T-helper 22 cell (primary cell): ENCODE measurements at regions not wholly inside any gene's neighbourhood (a gene's known extent, or its start where the extent isn't known, plus 50 kb on each side); places are given as distances from the start of the nearest gene placed in this dataset.

Source experiments
- DNase-seq: peaks from one replicate; pipeline ENCODE4 v3.0.0-alpha.2; 2020; ENCODE audit warnings: low read depth

DNA sequence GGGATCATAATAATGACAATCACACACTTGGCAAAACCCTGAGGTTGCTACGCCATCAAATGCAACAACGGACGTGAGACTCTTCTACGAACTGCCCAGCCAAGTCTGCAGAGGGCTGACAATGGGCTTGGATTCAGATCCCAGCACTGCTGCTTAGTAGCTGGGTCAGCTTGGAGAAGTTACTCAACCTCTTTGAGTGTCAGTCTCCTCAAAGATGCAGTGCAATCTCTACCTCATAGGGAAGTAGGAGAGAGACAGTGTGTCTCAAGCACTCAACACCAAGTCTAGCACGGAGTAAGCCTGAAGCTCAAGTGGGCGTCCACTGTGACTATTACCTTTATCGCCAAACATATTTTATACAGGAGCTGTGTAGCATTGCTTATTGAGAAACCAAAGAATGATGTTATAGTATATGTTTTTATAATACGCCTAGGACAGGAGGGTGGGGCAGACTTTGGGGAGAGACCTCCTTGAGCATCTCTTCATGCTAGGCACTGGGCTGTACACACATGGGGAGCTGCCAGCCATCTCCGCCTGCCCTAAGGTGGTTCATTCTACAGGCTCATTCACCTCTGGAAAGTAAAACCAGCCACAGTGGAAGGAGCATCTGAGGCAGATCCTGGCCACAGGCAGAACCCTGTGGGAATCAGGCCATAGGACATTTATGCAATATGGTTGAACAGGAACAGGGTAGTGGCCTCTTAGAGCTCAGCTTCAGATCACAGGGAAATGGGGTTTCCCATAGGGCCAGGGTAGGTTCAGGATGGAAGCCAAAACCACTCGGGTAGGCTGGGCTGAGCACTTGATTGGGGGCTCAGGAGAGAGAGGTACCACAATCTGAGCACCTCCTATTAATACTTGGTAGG, 160.2 kb downstream of the MRPL14 start:
- DNase-seq, result no peak

DNA sequence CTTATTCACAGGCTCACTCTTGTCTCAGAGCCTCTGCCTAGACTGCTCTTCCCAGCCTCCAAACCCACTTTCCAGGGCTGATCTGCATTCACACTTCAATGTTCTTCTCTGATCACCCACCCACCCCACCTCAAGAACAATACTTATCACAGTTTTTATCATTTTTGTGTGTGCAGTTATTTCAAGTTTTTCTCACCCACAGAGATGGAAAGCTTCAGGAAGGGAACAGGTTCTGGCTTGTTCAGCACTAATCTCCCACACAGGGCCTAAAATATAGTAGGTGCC, 160.9 kb downstream of the MRPL14 start:
- no peak for DNase-seq

DNA sequence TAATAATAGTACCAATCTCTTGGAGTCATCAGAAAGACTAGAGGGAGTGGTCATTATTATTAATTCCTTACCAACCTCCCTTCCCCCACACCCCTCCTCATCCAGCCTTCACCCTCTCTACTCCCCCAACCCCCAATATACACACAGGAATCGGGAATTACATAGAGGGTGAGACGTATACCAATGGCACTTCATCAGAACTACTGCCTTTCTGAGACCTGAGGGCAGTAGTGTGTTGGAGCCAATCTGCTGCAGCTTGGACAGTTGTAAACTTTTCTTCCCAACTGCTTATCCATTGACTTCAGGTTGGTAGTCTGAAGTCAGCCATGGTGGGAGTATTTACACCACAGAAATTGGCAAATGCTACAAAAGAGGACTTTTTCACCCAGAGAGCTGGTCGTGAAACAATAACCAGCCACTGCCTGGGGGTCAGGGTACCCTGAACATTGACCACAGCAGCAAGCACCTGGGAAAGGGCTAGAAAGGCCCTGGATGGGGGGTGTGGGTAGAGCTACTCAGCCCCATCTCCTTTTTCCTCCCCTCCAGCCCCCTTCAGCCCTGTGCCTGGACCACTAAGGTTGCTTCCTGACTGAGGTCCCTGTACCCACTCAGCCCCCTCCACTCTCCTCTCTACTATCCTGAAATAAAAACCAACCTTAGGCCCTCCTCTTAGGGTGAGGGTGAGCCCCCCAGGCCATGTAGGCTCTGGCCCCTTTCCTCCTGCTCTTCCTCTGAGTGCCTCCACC, 161.5 kb downstream of the MRPL14 start:
- no peak for DNase-seq

DNA sequence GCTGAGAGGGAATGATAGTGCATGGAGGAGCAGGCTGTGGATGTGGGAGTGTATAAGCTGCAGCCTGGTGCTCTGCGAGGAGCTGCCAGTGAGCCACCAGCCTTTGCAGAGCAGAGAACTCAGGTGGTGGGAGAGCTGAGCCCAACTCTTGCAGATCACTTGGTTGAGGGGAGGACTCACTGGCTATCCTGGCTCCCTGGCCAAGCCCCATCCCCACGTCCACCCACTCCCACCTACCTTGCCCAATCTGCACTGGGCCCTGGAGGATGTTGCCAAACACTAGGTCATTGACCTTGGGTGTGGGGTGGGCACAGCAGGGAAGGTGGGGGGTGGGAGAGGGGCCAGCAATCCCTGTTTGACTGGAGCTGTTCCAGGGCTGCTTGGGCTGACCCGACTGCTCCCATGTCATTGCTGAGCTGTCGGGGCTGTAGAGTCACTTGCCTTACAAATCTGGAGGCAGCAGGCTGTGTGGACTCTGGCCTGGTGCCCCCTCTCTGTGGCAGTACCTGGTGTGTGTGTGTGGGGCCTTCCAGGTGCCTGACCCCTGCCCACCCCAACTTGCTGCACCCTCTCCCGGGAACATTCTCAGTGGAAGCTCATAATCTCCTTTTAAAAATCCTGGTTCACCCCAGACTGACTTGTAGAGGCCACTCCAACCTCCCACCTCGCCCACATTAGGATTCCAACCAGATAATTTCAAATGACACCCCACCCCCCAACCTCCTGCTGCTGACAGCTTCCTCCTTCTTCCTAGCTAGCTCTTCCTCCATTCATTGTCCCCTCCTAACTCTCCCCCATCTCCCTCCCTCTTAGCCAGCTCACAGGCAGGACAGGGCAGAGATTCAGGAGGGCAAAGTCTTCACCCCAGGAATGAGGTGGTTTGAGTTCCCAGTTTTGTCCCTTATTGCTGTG, 162.3 kb downstream of the MRPL14 start:
- DNase-seq, result no peak

DNA sequence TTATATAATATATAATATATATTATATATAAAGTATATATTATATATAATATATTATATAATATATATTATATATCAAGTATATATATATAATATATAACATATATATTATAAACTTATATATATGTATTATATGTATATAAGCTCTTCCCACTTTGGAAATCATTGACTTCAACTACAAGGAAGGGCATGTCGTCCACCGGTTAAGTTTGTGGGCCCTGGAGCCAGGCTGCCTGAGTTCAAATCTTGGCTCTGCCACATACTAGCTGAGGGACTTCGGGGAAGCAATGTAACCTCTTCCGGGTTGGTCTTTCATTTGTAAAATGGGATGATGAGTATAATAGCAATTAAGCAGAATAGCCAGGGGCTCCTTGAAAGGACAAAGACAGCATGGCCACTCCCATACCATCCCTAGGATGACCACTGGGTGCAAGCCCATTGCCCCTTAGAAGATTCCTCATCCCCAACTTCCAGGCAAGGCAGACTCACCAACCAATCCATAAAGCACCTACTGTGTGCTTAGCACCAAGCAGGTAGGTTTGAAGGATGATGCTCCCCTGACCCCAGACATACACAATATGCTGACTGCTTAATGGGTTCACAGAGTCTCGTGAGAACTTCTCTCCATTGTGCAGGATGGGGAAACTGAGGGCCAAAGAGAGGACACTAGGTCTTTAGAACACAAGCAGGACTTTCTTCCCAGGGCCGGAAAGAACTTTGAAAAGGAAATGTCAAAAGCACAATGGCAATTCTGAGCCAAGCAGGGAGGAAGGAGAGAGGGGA, 163.2 kb downstream of the MRPL14 start:
- no peak for DNase-seq

DNA sequence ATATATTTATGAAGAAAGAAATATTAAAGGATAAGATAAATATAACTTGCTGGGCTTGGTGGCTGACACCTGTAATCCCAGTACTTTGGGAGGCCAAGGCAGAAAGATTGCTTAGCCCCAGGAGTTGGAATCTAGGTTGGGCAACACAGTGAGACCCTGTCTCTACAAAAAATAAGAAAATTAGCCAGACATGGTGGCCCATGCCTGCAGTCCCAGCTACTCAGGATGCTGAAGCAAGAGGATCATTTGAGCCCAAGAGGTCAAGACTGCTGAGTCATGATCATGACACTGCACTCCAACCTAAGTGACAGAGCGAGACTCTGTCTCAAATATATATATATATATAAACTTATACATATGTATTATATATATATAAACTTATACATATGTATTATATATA, 164.0 kb downstream of the MRPL14 start:
- DNase-seq, result no peak

DNA sequence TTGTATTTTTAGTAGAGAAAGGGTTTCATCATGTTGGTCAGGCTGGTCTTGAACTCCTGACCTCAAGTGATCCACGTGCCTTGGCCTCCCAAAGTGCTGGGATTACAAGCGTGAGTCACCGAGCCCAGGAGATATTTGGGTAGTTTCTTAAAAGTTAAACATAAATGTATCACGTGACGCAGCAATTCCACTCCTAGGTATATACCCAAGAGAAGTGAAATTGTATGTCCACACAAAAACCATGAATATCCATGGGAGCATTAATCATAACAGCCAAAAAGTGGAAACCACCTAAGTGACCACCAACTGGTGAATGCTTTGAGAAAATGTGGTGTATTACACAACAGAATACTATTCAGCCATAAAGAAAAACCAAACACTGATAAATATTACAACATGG, 164.8 kb downstream of the MRPL14 start:
- no peak for DNase-seq

DNA sequence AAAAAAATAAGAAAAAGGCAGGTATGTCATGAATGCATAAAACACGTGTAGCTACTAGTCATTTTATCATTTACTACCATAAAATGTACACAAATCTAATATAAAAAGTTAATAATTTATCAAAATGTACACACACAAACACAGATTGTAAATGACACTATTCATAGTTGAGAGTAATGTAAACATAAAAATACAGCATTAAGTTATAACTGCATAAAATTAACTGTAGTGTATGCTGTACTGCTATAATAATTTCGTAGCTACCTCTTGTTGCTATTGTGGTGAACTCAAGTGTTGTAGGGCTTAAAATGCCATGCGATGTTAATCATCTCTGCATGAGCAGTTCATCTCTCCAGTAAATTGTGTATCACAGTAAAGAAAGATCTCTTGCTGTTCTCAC, 170.0 kb downstream of the MRPL14 start:
- DNase-seq, result no peak

DNA sequence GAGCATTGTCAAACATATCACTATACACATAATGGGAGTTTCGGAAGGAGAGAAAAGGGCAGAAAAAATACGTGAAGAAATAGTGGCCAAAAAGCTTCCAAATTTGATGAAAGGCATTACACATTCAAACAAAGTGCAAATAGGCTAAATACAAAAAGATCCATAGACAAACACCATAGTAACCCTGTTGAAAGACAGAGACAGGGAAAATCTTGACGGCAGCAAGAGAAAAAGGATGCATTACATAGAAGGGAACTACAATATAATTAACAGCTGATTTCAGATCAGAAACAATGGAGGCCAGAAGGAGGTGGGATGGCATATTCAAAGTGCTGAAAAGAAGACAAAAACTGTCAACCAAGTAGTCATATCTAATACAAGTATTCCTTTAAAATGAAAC, 170.8 kb downstream of the MRPL14 start:
- DNase-seq, result no peak

DNA sequence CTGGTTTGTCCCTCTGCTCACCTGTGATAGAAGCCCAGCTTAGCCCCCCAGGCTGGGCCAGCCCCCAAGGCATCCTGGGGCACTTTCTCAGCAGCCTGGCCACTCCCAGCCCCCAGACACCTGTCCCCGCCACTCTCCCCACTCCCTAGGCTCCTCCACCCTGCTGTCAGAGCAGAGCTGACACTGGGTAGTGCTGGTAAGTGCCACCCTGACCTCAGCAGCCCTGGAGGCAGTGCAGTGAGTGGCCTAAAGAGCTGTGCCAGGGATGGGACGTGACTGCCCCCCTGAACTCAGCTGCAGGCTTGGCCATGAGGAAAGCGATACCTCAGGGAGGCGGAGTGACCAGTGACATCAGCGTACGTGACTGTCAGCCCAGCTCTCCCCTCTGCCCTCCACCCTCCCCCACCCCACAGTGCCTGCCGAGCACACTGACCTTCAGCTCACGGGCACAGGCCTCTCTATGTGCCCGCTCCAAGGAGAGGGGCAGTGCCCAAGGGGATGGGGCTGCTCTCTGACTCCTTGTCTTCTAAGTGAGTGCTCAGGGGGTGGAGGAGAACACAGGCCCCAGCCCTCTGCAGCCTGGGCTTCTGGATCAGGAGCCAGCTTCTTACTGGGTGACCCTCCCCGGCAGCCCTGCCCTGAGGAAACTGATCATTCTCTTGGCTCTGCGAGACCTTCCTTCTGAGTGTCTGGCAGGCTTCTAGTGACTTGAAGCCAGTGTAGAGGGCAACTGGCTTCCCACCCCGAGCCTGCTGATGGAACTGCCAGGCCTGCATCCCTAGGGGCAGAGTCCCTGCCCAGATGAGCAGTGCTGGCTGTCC, 172.7 kb downstream of the MRPL14 start:
- DNase-seq, result no peak

DNA sequence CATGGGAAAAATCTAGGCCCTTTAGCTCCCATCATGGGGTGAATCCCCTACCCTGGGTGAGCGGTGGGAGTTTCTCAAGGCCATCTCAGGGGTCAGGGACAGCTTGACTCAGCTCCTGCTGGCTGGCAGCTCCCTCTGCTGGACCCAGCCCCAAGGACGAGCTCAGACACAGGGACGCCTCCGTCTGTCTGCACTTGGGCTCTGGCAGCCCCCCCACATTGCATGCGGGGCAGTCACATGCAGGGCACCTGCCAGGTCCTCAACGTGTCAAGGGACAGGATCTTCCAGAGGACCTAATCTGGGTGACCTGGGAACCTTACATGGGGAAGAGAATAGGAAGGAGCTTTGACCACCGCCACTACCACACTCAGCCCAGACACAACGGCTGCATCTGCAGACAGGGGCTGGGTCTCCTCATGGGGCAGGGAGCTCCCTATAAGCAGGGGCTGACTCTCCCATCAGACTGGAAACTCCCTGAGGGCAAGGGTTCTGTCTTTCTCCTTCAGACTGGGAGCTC, 173.4 kb downstream of the MRPL14 start:
- no peak for DNase-seq

DNA sequence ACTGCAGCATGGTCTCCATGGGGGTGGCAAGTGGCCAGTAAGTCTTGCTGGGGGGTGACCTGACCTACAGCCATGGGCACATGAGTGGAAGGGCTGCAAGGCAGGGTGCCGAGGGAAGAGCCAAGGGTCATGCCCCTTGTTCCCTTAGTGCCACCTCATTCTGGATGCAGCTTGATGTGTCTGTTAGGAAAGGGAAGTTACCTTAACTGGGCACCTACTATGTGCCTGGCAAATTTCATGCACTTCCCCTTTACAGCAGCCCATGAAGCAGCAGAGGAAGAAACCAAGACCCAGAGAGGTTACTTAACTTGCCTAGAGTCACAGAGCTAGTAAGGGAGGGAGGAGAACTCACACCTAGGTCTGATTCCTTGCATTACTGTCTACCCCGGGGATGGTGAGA, 174.0 kb downstream of the MRPL14 start:
- no peak for DNase-seq

DNA sequence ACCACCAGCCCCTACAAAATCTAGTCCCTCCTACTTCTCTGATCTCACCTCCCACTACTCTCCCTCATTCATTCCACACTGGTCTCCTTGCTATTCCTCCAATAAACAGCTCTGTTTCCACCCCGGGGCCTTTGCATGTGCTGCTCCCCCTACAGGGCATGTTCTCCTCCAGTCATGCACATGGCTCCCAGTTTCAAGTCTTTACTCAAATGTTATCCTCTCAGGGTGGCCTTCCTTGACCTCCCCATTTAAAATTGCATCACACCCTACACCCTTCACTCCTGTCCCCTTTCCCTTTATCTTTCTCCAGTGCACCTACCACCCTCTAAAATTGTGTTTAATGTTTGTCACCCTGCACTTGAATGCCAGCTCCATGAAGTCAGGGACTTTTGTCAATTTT, 174.5 kb downstream of the MRPL14 start:
- no peak for DNase-seq

DNA sequence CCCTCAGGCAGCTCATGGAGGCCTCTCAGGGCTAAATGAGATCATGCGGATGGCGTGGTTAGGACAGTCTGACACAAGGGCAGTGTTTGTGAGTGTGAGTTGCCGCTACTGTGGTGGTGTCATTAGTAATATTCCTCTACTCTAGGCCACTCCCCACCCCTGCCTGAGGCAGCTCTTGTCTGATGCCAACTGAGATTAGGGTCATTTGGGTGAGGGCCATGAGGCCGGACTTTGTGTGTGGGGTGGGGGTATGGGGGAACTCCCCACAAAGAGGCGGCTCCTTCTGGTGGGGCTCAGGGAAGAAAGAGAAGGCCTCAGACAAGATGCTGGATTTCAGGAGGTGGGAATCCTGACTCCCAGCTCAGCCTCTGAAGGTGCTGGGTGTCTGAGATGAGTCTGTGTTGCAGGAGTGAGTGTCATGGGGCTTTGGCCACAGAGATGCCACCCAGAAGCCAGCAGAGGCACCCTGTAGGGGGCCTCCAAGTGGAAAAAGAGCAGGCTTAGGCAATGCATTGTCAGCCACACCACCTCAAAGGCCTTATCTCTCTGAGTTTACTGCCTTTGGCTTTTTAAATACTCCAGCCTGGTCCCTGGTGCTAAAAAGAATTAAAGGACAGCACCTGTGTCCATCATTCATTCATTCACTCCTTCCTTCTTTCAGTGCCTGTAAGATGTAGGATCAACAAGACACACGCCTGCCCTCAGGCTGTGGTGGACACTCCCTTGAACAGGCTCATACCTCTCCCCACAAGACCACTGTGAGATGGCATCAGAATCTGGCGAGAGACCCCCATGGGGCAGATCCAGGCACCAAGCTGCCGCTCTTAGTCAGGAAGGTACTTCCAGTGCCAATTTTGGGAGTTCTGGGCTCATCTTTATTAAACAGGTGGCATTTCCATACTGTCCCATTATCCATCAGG, 175.2 kb downstream of the MRPL14 start:
- DNase-seq, result no peak

DNA sequence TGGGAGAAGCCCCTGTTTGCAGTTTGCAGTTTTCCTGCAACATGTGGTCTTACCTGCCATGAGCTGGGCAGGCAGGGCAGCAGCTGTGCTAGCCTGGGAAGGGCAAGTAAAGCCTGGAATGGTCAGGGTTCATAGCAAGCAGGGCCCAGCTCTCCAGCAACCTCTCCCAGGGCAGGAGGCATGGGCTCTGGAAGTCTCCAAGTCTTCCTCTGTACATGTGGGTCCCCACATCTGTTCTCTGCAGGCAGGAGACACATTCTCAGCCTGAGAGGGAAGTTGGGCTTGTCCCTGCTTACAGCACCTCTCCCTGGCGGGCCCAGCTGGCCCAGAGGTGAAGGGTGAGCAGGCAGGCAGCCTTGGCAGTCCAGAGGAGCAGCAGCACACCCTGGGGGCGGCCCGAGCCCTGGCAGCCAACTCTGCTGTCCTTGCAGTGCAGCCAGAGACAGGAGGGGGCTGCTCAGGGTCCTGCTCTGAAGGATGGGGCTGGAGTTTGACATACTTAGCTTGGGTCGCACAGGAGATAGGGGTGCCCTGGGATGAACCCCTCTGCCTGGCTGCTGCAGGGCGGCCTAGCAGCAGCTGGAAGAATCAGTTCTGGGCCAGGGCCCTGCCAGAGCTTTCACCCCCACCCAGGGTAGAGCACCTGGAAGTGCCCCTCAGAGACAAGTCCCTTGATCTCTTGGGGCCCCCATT, 176.0 kb downstream of the MRPL14 start:
- DNase-seq, result no peak

DNA sequence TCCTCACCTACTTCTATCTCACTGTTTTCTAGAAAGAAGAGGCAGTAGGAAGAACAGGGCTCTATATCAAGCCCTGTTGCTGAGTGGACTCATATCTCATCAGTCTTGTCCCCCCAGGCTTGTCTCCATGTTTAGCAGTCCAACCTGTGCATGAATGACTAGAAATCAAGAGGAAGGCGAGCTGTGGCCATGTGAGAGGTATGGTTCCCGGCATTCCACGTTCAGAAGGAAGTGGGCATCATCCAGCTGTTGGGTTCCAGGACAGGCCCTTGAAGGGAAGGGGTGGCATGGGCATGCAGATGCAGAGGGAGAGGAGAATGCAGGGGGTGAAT, 176.6 kb downstream of the MRPL14 start:
- DNase-seq, result no peak

DNA sequence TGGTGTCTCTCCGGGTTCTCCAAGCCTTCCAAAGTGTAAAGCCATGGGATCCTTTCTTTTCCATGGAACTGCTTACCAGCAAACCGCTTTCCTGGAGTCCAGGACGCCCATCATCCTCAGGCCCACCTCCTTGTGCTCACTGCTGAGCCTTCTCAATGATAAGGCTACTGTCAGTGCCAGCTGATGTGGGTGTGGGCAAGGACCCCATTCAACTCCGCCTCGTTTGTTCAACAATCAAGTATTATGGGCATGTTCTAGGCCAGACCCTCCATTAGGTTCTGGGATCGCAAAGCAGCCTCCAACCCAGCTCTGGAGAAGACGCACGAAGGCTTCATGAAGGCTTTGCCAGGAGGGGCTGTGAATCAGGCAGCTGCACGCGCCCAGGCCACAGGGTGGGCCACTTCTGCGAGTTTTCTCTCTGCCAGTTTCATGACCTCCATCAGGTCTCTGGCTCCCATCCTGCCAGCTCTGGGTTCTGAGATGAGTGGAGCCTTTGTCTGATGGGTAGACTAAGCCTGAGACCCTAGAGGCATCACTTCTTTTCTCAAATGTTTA, 177.1 kb downstream of the MRPL14 start:
- no peak for DNase-seq

DNA sequence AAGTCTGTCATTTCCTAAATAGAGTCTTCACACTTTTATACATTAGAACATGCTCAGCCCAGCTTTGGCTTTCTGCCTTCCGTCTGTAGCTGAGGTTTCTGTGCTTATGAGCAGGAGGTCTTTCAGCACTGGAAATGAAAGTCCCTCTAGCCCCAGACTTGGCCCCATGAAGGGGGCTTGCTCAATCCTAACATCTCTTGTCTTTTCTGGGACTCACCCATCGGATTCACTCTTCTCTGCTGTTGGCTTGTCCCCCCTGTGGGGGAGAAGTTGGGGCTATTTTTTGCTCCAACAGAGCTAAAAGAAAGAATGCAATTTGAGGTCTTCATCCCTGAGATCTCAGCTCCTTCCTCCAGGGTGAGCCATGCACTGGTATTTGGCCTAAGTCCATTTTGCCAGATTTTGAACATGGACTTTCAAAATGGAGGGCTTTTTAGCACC, 177.7 kb downstream of the MRPL14 start:
- no peak for DNase-seq
